HG02763 (cell line): ENCODE measurements at regions not wholly inside any gene's neighbourhood (a gene's known extent, or its start where the extent isn't known, plus 50 kb on each side); places are given as distances from the start of the nearest gene placed in this dataset.

Experiments
- ATAC-seq: cut with Tn5 transposase; IDR thresholded peaks from one replicate; pipeline ENCODE4 v1.9.1; 2021; ENCODE audit warnings: mild to moderate bottlenecking, moderate library complexity; ENCODE audit not compliant: unreplicated experiment

- no peak for ATAC-seq
Observed at GRCh38 chr6:76703285-76703684, 630.8 kb upstream of the IMPG1 start.

DNA sequence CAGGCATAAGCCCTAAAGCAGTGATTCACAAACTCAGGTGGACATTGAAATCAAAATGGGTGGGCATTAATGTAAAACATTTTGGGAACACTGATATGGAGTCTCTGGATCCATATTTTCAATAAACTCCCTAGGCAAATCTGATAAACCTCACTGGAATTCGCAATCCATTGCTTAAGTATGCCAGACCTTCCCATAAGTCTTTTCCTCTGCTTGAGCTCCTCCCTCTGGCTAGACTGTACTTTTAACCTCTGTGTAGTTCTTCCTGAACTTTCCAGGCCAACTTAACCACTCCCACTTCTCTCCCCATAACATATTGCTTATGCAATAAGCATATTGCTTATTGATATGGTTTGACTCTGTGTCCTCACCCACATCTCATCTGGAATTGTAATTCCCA lies 629.7 kb upstream of the IMPG1 start:
- ATAC-seq: no peak

DNA sequence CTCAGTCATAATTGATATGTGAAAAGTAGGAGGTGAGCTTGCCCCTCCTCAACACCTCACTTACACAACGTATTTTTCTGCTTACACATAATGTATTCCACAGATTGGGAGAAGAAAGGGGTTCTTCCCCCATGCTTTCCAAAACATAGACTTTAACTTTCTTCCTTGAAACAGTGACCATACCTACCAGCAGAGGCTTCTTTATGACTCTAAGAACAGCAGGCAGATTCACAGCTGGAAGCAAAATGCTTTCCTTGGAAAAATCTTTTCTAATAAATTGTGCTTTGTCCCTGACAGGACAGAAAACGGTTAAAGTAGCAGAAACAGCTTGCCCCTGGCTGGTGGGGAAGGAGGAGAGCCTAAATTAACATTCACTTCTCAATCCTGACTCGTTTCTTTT lies 629.1 kb upstream of the IMPG1 start:
- ATAC-seq: no peak

DNA sequence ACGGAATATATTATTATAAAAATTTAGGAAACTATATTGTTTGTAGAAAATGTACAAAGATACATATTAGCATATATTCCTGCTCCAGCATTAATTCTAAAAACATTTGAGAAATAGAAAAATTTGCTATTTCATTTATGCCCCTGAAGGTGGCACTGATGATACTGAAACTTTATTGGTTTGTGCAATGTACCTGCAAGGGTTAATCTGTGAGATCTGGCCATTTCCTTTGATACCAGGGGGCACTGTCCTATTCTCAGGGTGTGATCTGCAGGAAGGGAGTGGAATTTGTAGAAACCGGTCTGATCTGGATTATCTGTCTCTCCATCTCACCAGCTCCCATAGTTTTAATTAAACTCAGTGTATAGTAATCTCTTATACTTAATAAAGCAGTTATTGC lies 625.1 kb upstream of the IMPG1 start:
- ATAC-seq: no peak

DNA sequence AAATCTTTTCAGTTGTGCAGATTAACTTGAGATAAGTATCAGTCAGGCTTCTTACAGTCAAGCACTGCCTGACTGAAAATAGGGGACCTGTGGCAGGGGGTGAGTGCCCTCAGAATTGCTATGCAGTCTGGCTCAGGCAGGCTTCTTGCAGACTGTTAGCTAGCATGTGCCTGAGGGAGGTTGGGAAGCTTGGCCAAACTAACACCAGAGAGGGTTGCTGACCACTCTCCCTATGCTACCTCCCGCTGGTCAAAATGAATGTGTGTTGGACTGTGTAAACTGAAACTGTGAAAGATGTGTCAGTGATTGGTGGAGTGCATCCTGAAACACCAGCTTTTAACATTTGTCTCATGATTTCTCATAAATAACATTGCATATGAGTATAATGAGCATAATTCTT lies 622.3 kb upstream of the IMPG1 start:
- no peak for ATAC-seq

GRCh38 chr6:76684875-76685274 lies 612.4 kb upstream of the IMPG1 start:
- ATAC-seq: no peak

DNA sequence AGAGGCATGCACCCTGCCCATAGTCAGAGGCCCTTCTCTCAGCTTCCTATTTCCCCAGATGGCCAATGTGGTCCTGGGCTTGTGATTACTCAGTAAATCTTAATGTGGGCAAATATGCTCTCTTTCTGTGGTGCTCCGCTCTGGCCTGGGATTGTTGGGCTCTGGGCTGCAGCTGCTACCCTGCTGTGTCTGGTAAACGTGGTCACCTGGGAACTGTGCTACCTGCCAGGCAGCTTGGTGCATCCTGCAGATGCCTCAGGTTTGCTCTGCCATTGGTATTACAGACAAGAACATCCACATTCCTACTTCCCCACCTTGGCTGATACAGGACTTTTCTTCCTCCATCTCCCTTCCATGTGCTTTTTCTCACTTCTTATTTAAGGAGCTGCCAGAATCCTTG lies 611.5 kb upstream of the IMPG1 start:
- no peak for ATAC-seq

DNA sequence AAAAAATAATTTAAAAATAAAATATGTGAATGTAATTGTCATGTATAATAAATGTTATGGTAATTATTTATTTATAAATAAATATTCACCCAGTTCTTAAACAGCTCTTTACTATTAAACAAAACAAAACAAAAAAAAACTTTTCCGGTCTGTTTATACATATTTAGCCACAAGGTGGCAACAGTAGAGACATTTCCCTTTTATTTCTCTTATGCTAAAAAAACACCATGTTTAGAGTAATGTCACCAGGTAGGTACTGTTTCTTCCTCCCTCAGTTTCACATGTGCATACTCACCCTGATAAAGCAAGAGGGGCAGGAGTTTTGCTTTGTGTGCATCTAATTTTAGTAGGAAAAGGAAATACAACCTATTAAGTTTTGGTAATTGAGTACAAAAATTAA lies 610.4 kb upstream of the IMPG1 start:
- no peak for ATAC-seq

GRCh38 chr6:76681781-76682180 lies 609.3 kb upstream of the IMPG1 start:
- no peak for ATAC-seq

- ATAC-seq: no peak
Observed at GRCh38 chr6:76677017-76677416, 604.6 kb upstream of the IMPG1 start.

DNA sequence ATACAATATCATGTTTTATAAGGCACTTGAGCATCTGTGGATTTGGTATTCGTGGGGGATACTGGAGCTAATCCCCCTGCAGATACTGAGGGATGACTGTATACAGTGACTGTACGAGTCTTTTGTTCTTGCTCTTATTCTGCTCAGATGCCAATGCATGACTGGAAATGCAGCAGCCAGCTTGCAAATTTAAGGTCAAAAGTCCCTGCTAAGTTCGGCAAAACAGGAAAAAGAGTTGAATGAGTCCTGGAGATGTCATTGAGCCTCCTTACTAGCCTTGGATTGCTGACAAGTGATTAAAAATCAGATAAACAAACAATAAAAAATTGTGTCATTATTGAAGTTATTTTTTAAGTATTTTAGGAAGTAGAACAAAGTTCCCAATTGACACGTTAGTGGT lies 599.3 kb upstream of the IMPG1 start:
- ATAC-seq: no peak

GRCh38 chr6:76644231-76644630 lies 571.8 kb upstream of the IMPG1 start:
- no peak for ATAC-seq

GRCh38 chr6:76639941-76640340 lies 567.5 kb upstream of the IMPG1 start:
- no peak for ATAC-seq

DNA sequence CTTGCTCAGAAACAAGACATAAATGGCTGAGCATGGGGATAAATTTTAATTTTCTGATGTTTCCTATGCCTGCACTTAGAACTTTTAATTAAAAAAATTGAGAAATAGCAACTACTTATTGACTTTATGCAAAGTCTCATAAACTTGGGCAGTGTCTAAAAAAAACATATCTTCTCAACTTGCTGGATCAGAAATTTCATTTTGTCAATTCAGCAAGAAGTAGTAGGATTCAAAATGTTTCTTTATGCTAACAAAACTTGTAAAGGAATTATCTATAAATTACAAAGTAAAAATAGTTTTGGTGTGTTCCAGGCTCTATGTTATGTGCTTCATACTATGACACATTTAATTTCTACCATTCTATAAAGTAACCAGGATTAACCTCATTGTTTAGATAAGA lies 562.2 kb upstream of the IMPG1 start:
- no peak for ATAC-seq

GRCh38 chr6:76633259-76633658 lies 560.8 kb upstream of the IMPG1 start:
- no peak for ATAC-seq

- ATAC-seq: no peak
Observed at GRCh38 chr6:76631622-76632021, 559.2 kb upstream of the IMPG1 start.

DNA sequence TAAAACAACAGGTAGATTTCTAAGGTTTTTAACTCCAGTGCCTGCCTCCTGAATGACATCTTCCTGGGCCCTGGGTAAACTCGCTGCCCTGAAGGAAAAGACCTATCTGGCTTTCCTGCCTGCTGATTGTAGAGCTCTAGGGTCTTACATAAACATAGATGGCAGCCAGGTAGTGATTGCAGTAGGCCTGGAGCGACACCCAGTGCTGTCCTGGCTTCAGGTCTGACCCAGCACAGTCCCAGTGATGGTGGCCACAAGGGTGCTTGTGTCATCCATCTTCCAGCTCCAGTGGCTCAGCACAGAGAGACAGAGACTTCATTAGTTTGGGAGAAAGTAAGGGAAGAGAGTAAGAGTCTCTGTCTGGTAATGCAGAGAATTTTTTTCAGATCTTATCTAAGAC lies 542.9 kb upstream of the IMPG1 start:
- ATAC-seq: no peak

GRCh38 chr6:76612954-76613353 lies 540.5 kb upstream of the IMPG1 start:
- ATAC-seq: no peak

- ATAC-seq: no peak
Observed at GRCh38 chr6:76609160-76609559, 536.7 kb upstream of the IMPG1 start.

DNA sequence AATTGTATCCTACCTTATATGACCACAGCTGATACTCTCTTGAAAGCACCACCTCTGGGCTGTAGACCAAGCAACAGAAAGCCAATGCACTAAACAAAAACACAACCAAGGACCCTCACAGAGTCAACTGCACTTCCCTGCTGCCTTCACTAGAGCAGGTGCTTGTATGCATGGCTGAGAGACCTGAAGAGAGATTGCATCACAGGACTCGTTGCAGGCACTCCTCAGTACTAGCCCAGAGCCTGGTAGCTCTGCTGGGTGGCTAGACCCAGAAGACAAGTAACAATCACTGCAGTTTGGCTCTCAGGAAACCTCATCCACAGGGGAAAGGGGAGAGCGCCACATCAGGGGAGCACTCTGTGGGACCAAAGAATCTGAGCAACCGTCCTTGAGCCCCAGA lies 521.6 kb upstream of the IMPG1 start:
- no peak for ATAC-seq

GRCh38 chr6:76593668-76594067 lies 521.2 kb upstream of the IMPG1 start:
- ATAC-seq: no peak

DNA sequence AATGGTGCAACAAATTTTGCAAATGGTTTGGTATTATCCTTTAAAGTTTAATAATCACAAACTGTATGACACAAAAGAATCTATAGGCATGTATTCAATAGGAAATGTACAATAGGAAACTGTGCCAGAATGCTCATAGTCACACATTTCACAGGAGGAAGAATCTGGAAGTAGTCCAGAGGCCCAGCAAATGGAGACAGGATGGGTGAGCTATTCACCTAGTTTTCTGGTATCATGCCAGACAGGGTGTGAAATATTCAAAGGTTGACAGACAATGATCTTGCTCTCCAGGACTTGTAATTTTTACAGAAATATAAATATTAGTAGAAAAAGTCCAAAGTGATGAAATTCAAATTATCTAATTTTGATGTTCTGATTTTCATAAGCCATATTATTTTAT lies 520.1 kb upstream of the IMPG1 start:
- no peak for ATAC-seq

DNA sequence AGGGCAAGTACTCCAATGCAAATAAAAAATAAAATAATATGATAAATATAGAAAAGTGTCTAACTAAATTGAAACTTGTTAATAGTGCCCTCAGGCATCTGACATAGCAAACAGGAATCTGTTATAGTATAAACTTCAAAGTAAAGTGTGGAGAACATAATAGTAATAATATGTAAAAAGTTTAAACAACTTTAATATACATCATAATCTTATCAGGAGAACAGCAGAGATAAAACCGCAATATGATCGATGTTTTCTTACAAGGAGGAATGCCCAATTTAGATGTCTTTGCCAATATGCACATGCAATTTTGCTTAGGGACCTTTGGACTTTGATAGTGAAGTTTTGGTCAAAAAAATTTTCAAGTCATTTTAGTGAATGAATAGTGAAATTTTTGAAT lies 514.8 kb upstream of the IMPG1 start:
- no peak for ATAC-seq

- no peak for ATAC-seq
Observed at GRCh38 chr6:76584121-76584520, 511.7 kb upstream of the IMPG1 start.
